GM12864 (cell line): ENCODE measurements at regions not wholly inside any gene's neighbourhood (a gene's known extent, or its start where the extent isn't known, plus 50 kb on each side); places are given as distances from the start of the nearest gene placed in this dataset.

Source experiments
- DNase-seq: peaks from one replicate; pipeline ENCODE4 v3.0.0-alpha.2; 2011; ENCODE audit warnings: low read depth
- H3K4me3 ChIP-seq: 2 replicates; pipeline ENCODE4 v1.5.1; 2011; ENCODE audit warnings: mild to moderate bottlenecking, low read depth, low read length, control low read depth
- TF ChIP-seq, protein P1 (sequence below): IDR thresholded peaks from 2 replicates; pipeline ENCODE4 v1.5.1; 2011; ENCODE audit warnings: low read depth, mild to moderate bottlenecking, moderate library complexity, low read length, control low read depth, inconsistent platforms; ENCODE audit errors: missing control alignments

DNA sequence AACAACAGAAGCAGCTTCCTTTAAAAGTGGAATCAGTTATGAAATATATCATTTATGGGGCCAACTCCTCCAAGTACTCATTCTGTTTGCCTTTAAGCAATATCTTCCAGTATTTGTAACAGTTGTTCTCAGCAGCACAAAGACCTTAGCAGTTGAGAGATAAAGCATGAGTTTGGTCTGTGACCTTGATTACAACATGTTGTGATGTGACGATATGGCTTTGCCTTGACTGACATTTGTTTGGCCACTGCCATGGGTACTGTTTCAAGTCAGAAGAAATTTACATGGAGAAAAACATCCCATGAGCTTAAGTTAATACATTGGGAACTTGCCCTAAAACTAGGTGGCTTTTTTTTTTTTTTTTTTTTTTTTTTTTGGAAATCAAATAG, 175.1 kb upstream of the KBTBD8 start:
- DNase-seq, result no peak
- TF ChIP-seq, protein P1, sequence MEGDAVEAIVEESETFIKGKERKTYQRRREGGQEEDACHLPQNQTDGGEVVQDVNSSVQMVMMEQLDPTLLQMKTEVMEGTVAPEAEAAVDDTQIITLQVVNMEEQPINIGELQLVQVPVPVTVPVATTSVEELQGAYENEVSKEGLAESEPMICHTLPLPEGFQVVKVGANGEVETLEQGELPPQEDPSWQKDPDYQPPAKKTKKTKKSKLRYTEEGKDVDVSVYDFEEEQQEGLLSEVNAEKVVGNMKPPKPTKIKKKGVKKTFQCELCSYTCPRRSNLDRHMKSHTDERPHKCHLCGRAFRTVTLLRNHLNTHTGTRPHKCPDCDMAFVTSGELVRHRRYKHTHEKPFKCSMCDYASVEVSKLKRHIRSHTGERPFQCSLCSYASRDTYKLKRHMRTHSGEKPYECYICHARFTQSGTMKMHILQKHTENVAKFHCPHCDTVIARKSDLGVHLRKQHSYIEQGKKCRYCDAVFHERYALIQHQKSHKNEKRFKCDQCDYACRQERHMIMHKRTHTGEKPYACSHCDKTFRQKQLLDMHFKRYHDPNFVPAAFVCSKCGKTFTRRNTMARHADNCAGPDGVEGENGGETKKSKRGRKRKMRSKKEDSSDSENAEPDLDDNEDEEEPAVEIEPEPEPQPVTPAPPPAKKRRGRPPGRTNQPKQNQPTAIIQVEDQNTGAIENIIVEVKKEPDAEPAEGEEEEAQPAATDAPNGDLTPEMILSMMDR, result no peak
- no peak overlapping the region for H3K4me3 ChIP-seq

GRCh38 chr3:66823532-66823931, 174.6 kb upstream of the KBTBD8 start:
- TF ChIP-seq, protein P1, result no peak
- no peak overlapping the region for H3K4me3 ChIP-seq
- no peak for DNase-seq

DNA sequence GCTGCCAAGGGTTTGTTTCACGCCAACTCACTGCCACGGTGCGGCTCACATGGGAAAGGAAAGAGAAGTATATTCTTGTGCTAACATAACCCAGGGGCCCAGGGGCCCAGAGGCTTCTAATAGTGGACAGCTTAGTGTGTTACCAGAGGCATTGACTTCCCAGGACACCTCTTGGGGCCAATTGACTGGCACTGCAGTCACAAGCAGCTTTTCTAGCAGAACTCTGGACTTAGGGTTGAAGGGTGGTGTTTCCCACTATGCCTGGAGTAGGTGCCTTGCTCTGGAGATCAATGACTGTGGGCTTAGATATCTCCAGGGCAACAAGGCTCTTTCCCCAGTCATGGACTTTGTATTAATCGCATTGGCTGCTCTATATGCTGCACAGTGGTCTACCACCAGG, 172.7 kb upstream of the KBTBD8 start:
- TF ChIP-seq, protein P1, result no peak
- DNase-seq, result no peak
- no peak overlapping the region for H3K4me3 ChIP-seq

DNA sequence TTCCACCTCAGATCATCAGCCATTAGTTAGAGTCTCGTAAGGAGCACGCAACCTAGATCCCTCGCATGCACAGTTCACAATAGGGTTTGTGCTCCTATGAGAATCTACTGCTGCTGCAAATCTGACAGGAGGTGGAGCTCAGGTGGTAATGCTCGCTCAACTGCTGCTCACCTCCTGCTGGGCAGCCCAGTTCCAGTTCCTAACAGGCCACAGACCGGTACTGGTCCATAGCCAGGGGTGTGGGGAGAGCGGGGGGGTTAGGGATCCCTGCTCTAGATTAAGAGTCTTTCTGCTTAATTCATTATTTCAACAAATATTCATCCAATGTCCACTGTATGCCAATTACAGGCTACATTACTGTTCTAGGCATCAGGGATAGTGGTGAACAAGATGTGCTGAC, 170.4 kb upstream of the KBTBD8 start:
- no peak for DNase-seq
- TF ChIP-seq, protein P1, result no peak
- no peak overlapping the region for H3K4me3 ChIP-seq

- TF ChIP-seq, protein P1, result no peak
- DNase-seq, result no peak
- H3K4me3 ChIP-seq, result no peak overlapping the region
Observed at GRCh38 chr3:66828303-66828702, 169.8 kb upstream of the KBTBD8 start.

DNA sequence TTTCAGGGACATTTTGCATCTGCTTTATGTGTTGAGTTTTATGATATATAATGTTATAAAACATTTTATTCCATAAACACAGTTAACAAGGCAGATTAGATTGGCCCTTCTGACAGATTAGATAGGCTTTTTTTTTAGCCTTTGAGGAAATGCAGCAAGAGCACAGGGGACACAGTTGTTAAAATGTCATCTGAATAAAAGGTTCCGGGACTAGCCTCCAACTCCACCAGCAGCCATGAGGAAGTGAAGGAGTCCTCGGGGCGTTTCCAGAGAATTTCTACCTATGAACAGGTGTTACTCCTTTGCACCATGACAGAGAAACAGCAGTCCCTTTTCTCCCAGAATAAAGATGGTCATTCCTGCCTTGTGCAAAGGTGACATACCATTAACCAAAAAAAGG, 167.8 kb upstream of the KBTBD8 start:
- H3K4me3 ChIP-seq, result no peak overlapping the region
- DNase-seq, result no peak
- TF ChIP-seq, protein P1, result no peak

DNA sequence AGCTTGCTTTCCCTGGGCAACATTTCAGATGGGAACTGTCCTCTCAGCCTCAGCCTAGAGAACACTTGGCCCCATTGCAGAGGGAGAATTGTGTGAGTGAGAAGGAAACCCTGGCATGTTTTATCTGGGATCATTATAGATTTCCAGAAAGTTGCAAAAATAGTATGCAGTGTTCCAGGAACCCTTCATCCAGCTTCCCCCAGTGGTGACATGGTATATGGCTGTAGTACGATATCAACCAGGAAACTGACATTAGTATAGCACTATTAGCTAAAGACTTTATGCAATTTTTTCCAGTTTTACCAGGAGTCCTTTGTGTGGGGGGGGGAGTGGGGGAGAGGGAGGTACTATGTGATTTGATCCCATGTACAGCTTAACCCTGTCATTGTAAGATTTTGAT, 166.2 kb upstream of the KBTBD8 start:
- TF ChIP-seq, protein P1, result no peak
- H3K4me3 ChIP-seq, result no peak overlapping the region
- DNase-seq, result no peak
